CD4-positive, alpha-beta T cell treated with Interleukin-4 for 4 hours (primary cell): ENCODE measurements at regions not wholly inside any gene's neighbourhood (a gene's known extent, or its start where the extent isn't known, plus 50 kb on each side); places are given as distances from the start of the nearest gene placed in this dataset.

Source experiments
- DNase-seq: peaks from one replicate; pipeline ENCODE4 v3.0.0-alpha.2; 2020

DNA sequence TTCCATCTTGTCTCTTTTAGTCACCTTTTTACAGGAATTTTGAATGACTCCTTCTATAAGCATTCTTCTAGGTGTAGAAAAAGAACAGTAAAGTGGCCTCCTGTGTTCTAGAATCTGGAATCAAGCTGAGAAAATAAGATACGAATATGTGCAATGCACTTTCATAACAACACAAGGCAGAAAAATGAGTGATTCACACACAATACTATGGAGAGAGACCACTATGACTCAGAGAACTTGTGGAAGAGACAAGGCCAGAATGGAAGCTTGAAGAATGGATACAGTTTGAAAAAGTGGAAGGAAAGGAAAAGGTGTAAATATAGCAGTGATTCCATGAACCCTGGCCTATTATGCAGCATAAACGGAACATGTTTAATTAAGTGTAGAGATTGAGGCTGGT is 57.1 kb upstream of the SAMSN1 start:
- DNase-seq: no peak

DNA sequence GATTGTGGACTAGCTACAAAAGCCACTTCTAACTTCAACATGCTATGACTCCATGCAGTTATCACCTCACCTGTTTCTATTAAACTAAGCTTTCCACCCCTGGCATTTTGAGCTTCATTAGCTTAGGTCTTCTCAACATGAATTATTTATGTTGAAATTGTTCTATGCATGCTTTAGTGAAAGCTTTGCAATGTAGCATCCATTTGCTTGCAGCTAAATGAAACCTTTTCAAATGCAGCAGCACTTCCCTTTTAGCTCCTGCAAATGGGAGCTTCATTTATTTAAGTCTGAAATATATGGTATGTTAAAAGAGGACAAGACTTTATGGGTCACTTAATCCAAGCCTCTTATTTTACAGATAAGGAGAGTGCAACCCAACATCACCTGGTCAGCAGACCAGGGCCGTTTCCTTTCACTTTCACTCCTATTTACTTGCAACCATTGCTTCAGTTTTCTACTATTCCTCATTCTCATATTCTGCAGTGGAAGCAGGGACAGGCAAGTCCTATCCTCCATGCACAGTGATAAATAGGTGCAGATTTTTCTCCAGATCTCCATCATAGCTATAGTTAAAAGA is 56.4 kb upstream of the SAMSN1 start:
- no peak for DNase-seq

DNA sequence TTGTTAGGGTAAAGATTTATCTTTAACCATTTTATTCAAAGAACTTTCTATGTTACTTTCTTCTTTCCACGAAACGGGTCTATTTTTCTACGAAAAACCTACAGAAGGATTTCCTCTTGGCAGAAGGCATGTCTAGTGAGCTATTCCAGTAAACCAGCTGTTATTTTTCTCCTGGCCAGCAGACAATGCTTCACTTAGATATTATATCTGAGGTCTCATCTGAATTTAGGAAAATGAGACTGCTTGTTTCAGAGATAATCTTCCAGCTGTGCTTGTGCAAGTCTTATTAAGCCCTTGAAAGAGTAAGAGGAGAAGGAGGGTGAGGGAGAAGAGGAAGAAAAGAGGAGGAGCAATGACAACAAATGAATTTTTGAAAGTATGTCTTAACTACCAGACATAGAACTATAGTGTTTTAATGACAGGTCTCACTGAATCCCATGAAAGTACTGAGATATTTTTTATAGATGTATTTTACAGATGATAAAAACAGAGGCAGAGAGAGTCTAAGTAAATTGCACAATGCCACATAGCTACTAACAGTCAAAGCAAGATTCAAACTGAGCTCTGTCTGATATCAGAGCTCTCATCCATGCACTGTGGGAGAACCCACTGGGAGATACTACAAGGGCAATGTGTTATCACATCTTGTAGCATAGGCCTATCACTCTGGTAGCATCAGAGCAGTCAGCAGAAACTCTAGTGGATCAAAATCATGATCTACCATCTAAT is 54.6 kb upstream of the SAMSN1 start:
- DNase-seq: no peak

DNA sequence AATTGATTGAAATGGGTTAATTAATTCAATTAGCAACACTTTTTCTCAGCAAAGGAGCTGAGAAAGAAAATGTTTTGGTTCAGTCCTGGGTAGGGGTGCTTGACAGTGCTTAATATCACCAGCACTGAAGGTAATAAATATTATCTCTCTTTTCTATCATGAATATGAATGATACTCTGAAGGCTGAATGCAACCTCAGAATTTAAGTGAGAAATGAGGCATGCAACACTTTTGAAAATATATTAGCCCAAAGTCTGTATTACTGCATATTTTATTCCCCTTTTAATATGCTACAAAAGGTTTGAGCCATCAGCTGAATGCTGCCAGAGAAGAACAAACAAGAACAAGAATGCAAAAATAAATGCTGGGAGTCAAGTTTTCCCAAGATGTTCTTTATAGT is 52.0 kb upstream of the SAMSN1 start:
- DNase-seq: no peak
